CD4-positive, CD25-positive, alpha-beta regulatory T cell (primary cell): ENCODE measurements at regions not wholly inside any gene's neighbourhood (a gene's known extent, or its start where the extent isn't known, plus 50 kb on each side); places are given as distances from the start of the nearest gene placed in this dataset.

Experiments
- ATAC-seq, 2 donors: fragments of 150-1000 bp; cut with Tn5 transposase; one replicate each; pipeline ENCODE4 v1.10.0; 2021; ENCODE audit warnings: low read depth in 2 of 2, moderate number of reproducible peaks in 2 of 2, moderate library complexity in 1 of 2
- DNase-seq, 3 donors: peaks; one replicate each; pipeline versions ENCODE4 v3.0.0 to v3.0.0-alpha.2; 2012 to 2022; ENCODE audit warnings: mixed read lengths in 1 of 3
- H3K27ac ChIP-seq: one replicate; pipeline ENCODE4 v1.7.0; 2013; ENCODE audit warnings: mild to moderate bottlenecking, low read length; ENCODE audit not compliant: insufficient read depth, poor library complexity, severe bottlenecking
- H3K27me3 ChIP-seq: one replicate; pipeline ENCODE4 v1.7.0; 2013; ENCODE audit warnings: low read length; ENCODE audit not compliant: control insufficient read depth, insufficient read depth
- H3K36me3 ChIP-seq: one replicate; pipeline ENCODE4 v1.7.0; 2013; ENCODE audit warnings: mild to moderate bottlenecking, low read length, moderate library complexity; ENCODE audit not compliant: control insufficient read depth, insufficient read depth
- H3K4me1 ChIP-seq: 2 replicates; pipeline ENCODE4 v1.7.0; 2013; ENCODE audit warnings: mild to moderate bottlenecking, low read length; ENCODE audit not compliant: insufficient read depth, control insufficient read depth, poor library complexity, severe bottlenecking
- H3K4me3 ChIP-seq: one replicate; pipeline ENCODE4 v1.7.0; 2013; ENCODE audit warnings: low read depth, mild to moderate bottlenecking, low read length, moderate library complexity
- H3K9me3 ChIP-seq, 2 experiments: 1 replicate in 1 of 2; 2 replicates in 1 of 2; pipeline ENCODE4 v1.7.0; 2013; ENCODE audit warnings: low read length in 2 of 2, mild to moderate bottlenecking in 1 of 2, moderate library complexity in 1 of 2; ENCODE audit not compliant: control insufficient read depth in 2 of 2
- H3K27ac Mint-ChIP-seq, 3 donors: one replicate each; pipeline ENCODE4 v1.8.0; 2020 to 2022; ENCODE audit warnings: mild to moderate bottlenecking in 3 of 3, mixed read lengths in 3 of 3, moderate library complexity in 2 of 3
- H3K27me3 Mint-ChIP-seq: one replicate; pipeline ENCODE4 v1.8.0; 2022; ENCODE audit warnings: mild to moderate bottlenecking, mixed read lengths
- H3K36me3 Mint-ChIP-seq: one replicate; pipeline ENCODE4 v1.8.0; 2020; ENCODE audit warnings: mixed read lengths
- H3K4me1 Mint-ChIP-seq, 4 donors: one replicate each; pipeline ENCODE4 v1.8.0; 2020 to 2022; ENCODE audit warnings: mixed read lengths in 4 of 4, mild to moderate bottlenecking in 1 of 4
- H3K4me3 Mint-ChIP-seq, 4 donors: one replicate each; pipeline ENCODE4 v1.8.0; 2020 to 2022; ENCODE audit warnings: mild to moderate bottlenecking in 4 of 4, mixed read lengths in 4 of 4, moderate library complexity in 3 of 4
- H3K9me3 Mint-ChIP-seq, 7 donors: one replicate each; pipeline ENCODE4 v1.8.0; 2020 to 2022; ENCODE audit warnings: mixed read lengths in 7 of 7, mild to moderate bottlenecking in 3 of 7, moderate library complexity in 2 of 7

GRCh38 chr2:204223046-204223445, 286.5 kb downstream of the ICOS start:
- Histone ChIP-seq H3K27ac (no peak overlapping the region), H3K9me3 (peaks cover 0 to 2% of the 10 kb centered on the region in 2 experiments), H3K36me3 (no peaks in the 10 kb centered on the region), H3K27me3 (peaks cover 21% of the 10 kb centered on the region), H3K4me3 (no peak overlapping the region), H3K4me1 (no peaks in the 10 kb centered on the region)
- no peak overlapping the region for H3K4me3 Mint-ChIP-seq
- H3K9me3 Mint-ChIP-seq, result peaks cover 0 to 3% (median 0%) of the 10 kb centered on the region in 7 donors
- no peaks in the 10 kb centered on the region for H3K36me3 Mint-ChIP-seq
- ATAC-seq (no peak), DNase-seq (no peak)
- no peak overlapping the region for H3K27ac Mint-ChIP-seq
- no peaks in the 10 kb centered on the region for H3K4me1 Mint-ChIP-seq
- H3K27me3 Mint-ChIP-seq, result peaks cover 27% of the 10 kb centered on the region

GRCh38 chr2:204223544-204223943, 287.0 kb downstream of the ICOS start:
- peaks cover 27% of the 10 kb centered on the region for H3K27me3 Mint-ChIP-seq
- Histone ChIP-seq H3K9me3 (no peaks in the 10 kb centered on the region), H3K27ac (no peak overlapping the region), H3K27me3 (peaks cover 21% of the 10 kb centered on the region), H3K4me1 (no peaks in the 10 kb centered on the region), H3K4me3 (no peak overlapping the region), H3K36me3 (no peaks in the 10 kb centered on the region)
- H3K9me3 Mint-ChIP-seq, result peaks cover 0 to under 1% (median 0%) of the 10 kb centered on the region in 7 donors
- ATAC-seq, result no peak
- DNase-seq, result no peak
- no peaks in the 10 kb centered on the region for H3K36me3 Mint-ChIP-seq
- H3K4me3 Mint-ChIP-seq, result no peak overlapping the region
- H3K27ac Mint-ChIP-seq, result no peak overlapping the region
- no peaks in the 10 kb centered on the region for H3K4me1 Mint-ChIP-seq

- Mint-ChIP-seq H3K4me3 (no peak overlapping the region), H3K27ac (no peak overlapping the region), H3K36me3 (no peaks in the 10 kb centered on the region), H3K9me3 (peaks cover 0 to 2% (median 0%) of the 10 kb centered on the region in 7 donors), H3K4me1 (no peaks in the 10 kb centered on the region), H3K27me3 (peaks cover 33% of the 10 kb centered on the region)
- DNase-seq (no peak), ATAC-seq (no peak)
- Histone ChIP-seq H3K27me3 (peaks cover 27% of the 10 kb centered on the region), H3K4me1 (no peaks in the 10 kb centered on the region), H3K4me3 (no peak overlapping the region), H3K27ac (no peak overlapping the region), H3K36me3 (no peaks in the 10 kb centered on the region), H3K9me3 (no peaks in the 10 kb centered on the region)
These were observed 289.1 kb downstream of the ICOS start for GRCh38 chr2:204225671-204226073.

GRCh38 chr2:204226305-204226880, 289.8 kb downstream of the ICOS start:
- no peaks in the 10 kb centered on the region for H3K36me3 ChIP-seq

GRCh38 chr2:204228169-204228886, 291.8 kb downstream of the ICOS start:
- no peaks in the 10 kb centered on the region for H3K4me1 Mint-ChIP-seq
- peaks cover 38% of the 10 kb centered on the region for H3K27me3 Mint-ChIP-seq
- no peaks in the 10 kb centered on the region for H3K36me3 Mint-ChIP-seq
- peaks cover 0 to 2% (median 0%) of the 10 kb centered on the region in 7 donors for H3K9me3 Mint-ChIP-seq
- no peak for ATAC-seq
- Histone ChIP-seq H3K9me3 (no peaks in the 10 kb centered on the region), H3K4me3 (no peak overlapping the region), H3K27ac (no peak overlapping the region), H3K4me1 (no peaks in the 10 kb centered on the region), H3K27me3 (peaks cover 31% of the 10 kb centered on the region), H3K36me3 (no peaks in the 10 kb centered on the region)
- DNase-seq, result no peak
- H3K27ac Mint-ChIP-seq, result no peak overlapping the region
- no peak overlapping the region for H3K4me3 Mint-ChIP-seq

More at GRCh38 chr2:204226305-204226880, 289.8 kb downstream of the ICOS start:
- Histone ChIP-seq H3K27me3 (peaks cover 27% of the 10 kb centered on the region), H3K4me1 (no peaks in the 10 kb centered on the region), H3K27ac (no peak overlapping the region), H3K4me3 (no peak overlapping the region), H3K9me3 (no peaks in the 10 kb centered on the region)
- H3K27ac Mint-ChIP-seq, result no peak overlapping the region
- no peaks in the 10 kb centered on the region for H3K4me1 Mint-ChIP-seq
- ATAC-seq, result no peak
- no peaks in the 10 kb centered on the region for H3K36me3 Mint-ChIP-seq
- DNase-seq, result no peak
- peaks cover 0 to 2% (median 0%) of the 10 kb centered on the region in 7 donors for H3K9me3 Mint-ChIP-seq
- H3K27me3 Mint-ChIP-seq, result peaks cover 33% of the 10 kb centered on the region
- H3K4me3 Mint-ChIP-seq, result no peak overlapping the region

GRCh38 chr2:204234248-204234647, 297.7 kb downstream of the ICOS start:
- H3K36me3 ChIP-seq, result no peaks in the 10 kb centered on the region
- H3K36me3 Mint-ChIP-seq, result no peaks in the 10 kb centered on the region
- DNase-seq, result no peak
- no peak for ATAC-seq
- no peak overlapping the region for H3K27ac ChIP-seq
- H3K4me1 ChIP-seq, result no peaks in the 10 kb centered on the region
- no peaks in the 10 kb centered on the region for H3K4me1 Mint-ChIP-seq
- H3K4me3 ChIP-seq, result no peak overlapping the region
- H3K9me3 ChIP-seq, result no peaks in the 10 kb centered on the region
- no peak overlapping the region for H3K27ac Mint-ChIP-seq
- peaks cover 17% of the 10 kb centered on the region for H3K27me3 ChIP-seq
- H3K9me3 Mint-ChIP-seq, result peaks cover 0 to 5% (median 0%) of the 10 kb centered on the region in 7 donors
- peaks cover 29% of the 10 kb centered on the region for H3K27me3 Mint-ChIP-seq
- no peak overlapping the region for H3K4me3 Mint-ChIP-seq

GRCh38 chr2:204234879-204235278, 298.3 kb downstream of the ICOS start:
- H3K27ac Mint-ChIP-seq, result no peak overlapping the region
- Histone ChIP-seq H3K4me1 (no peaks in the 10 kb centered on the region), H3K36me3 (no peaks in the 10 kb centered on the region), H3K27ac (no peak overlapping the region), H3K27me3 (peaks cover 17% of the 10 kb centered on the region), H3K9me3 (no peaks in the 10 kb centered on the region), H3K4me3 (no peak overlapping the region)
- H3K4me3 Mint-ChIP-seq, result no peak overlapping the region
- no peaks in the 10 kb centered on the region for H3K4me1 Mint-ChIP-seq
- ATAC-seq (no peak), DNase-seq (no peak)
- H3K36me3 Mint-ChIP-seq, result no peaks in the 10 kb centered on the region
- H3K9me3 Mint-ChIP-seq, result peaks cover 0 to 5% (median 0%) of the 10 kb centered on the region in 7 donors
- peaks cover 26% of the 10 kb centered on the region for H3K27me3 Mint-ChIP-seq

GRCh38 chr2:204237416-204237815, 300.9 kb downstream of the ICOS start:
- no peak overlapping the region for H3K4me3 Mint-ChIP-seq
- H3K4me1 Mint-ChIP-seq, result peaks cover 0 to 1% (median under 1%) of the 10 kb centered on the region in 4 donors
- H3K36me3 Mint-ChIP-seq, result no peaks in the 10 kb centered on the region
- H3K27ac Mint-ChIP-seq, result no peak overlapping the region
- Histone ChIP-seq H3K27me3 (peaks cover 13% of the 10 kb centered on the region), H3K27ac (no peak overlapping the region), H3K4me1 (no peaks in the 10 kb centered on the region), H3K36me3 (no peaks in the 10 kb centered on the region), H3K4me3 (no peak overlapping the region), H3K9me3 (no peaks in the 10 kb centered on the region)
- DNase-seq (no peak), ATAC-seq (no peak)
- H3K27me3 Mint-ChIP-seq, result peaks cover 28% of the 10 kb centered on the region
- peaks cover 0 to 6% (median 0%) of the 10 kb centered on the region in 7 donors for H3K9me3 Mint-ChIP-seq
